Astrocyte (in vitro differentiated cells and primary cell): ENCODE measurements at regions not wholly inside any gene's neighbourhood (a gene's known extent, or its start where the extent isn't known, plus 50 kb on each side); places are given as distances from the start of the nearest gene placed in this dataset.

Experiments used
- DNase-seq: peaks from one replicate; pipeline ENCODE4 v3.0.0-alpha.2; 2010; ENCODE audit warnings: low read depth
- FAIRE-seq: peaks from 2 replicates; lab custom pipeline; 2011; peaks lifted over from hg19 to GRCh38; lab: Jason Lieb, UNC
- H2AFZ ChIP-seq: 2 replicates; pipeline ENCODE4 v1.6.0; 2012; ENCODE audit warnings: low read depth, low read length, inconsistent platforms
- H3K27ac ChIP-seq: 2 replicates; pipeline ENCODE4 v1.5.1; 2011; ENCODE audit warnings: low read depth, low read length, inconsistent platforms
- H3K27me3 ChIP-seq: 2 replicates; pipeline ENCODE4 v1.6.0; 2011; ENCODE audit warnings: low read length, inconsistent platforms; ENCODE audit not compliant: insufficient read depth
- H3K36me3 ChIP-seq: 2 replicates; pipeline ENCODE4 v1.5.1; 2011; ENCODE audit warnings: low read length, inconsistent platforms; ENCODE audit not compliant: insufficient read depth
- H3K4me1 ChIP-seq: 2 replicates; pipeline ENCODE4 v1.5.1; 2011; ENCODE audit warnings: low read length, inconsistent platforms; ENCODE audit not compliant: insufficient read depth
- H3K4me2 ChIP-seq: 2 replicates; pipeline ENCODE4 v1.6.0; 2012; ENCODE audit warnings: low read length, inconsistent platforms
- H3K4me3 ChIP-seq: 2 replicates; pipeline ENCODE4 v1.5.1; 2011; ENCODE audit warnings: low read depth, mild to moderate bottlenecking, low read length, inconsistent platforms; ENCODE audit not compliant: insufficient read depth
- H3K79me2 ChIP-seq: 2 replicates; pipeline ENCODE4 v1.6.0; 2012; ENCODE audit warnings: mild to moderate bottlenecking, low read length, inconsistent platforms; ENCODE audit not compliant: insufficient read depth
- H3K9ac ChIP-seq: 2 replicates; pipeline ENCODE4 v1.6.0; 2012; ENCODE audit warnings: mild to moderate bottlenecking, low read length, inconsistent platforms
- H3K9me3 ChIP-seq: 2 replicates; pipeline ENCODE4 v1.5.1; 2012; ENCODE audit warnings: low read depth, mild to moderate bottlenecking, low read length, inconsistent platforms; ENCODE audit not compliant: insufficient read depth
- H4K20me1 ChIP-seq: 2 replicates; pipeline ENCODE4 v1.6.0; 2012; ENCODE audit warnings: low read length, inconsistent platforms; ENCODE audit not compliant: insufficient read depth
- H3K27ac Mint-ChIP-seq: one replicate; pipeline ENCODE4 v1.8.0; 2021; ENCODE audit warnings: mild to moderate bottlenecking, mixed read lengths; ENCODE audit not compliant: unreplicated experiment
- H3K27me3 Mint-ChIP-seq: one replicate; pipeline ENCODE4 v1.8.0; 2021; ENCODE audit warnings: low read depth, mixed read lengths; ENCODE audit not compliant: unreplicated experiment
- H3K36me3 Mint-ChIP-seq: one replicate; pipeline ENCODE4 v1.8.0; 2021; ENCODE audit warnings: low read depth, mixed read lengths; ENCODE audit not compliant: unreplicated experiment
- H3K4me1 Mint-ChIP-seq: one replicate; pipeline ENCODE4 v1.8.0; 2021; ENCODE audit warnings: low read depth, mixed read lengths; ENCODE audit not compliant: unreplicated experiment
- H3K4me3 Mint-ChIP-seq: one replicate; pipeline ENCODE4 v1.8.0; 2021; ENCODE audit warnings: mild to moderate bottlenecking, moderate library complexity, mixed read lengths; ENCODE audit not compliant: unreplicated experiment
- H3K9me3 Mint-ChIP-seq: one replicate; pipeline ENCODE4 v1.8.0; 2021; ENCODE audit warnings: mild to moderate bottlenecking, mixed read lengths; ENCODE audit not compliant: unreplicated experiment
- EZH2 ChIP-seq: IDR thresholded peaks from 2 replicates; pipeline ENCODE4 v1.6.1; 2012; ENCODE audit warnings: mild to moderate bottlenecking, low read length, inconsistent platforms; ENCODE audit not compliant: insufficient read depth
- TF ChIP-seq, protein P1 (sequence below): IDR thresholded peaks from 2 replicates; pipeline ENCODE4 v1.5.1; 2011; ENCODE audit warnings: low read depth, mild to moderate bottlenecking, inconsistent platforms, low read length, moderate library complexity; ENCODE audit not compliant: insufficient read depth

DNA sequence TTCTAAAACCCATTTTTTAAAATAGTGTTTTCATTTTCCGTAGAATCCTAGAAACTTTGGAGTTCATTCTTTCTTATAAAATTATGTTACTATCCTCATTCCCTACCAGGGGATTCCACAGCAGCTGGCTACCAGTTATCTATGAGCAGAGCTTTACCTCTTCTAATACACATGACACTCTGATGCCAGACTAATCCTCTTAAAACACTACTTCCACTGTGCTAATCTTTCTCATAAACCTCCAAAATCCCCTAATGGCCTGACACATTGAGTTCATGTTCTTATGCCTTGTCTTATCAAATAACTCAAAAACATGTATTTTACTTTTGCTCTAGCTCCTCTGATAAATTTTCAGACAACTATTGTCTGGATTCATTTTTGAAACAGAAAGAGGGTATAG is 633.6 kb upstream of the FTMT start:
- DNase-seq (no peak), FAIRE-seq (no peak)
- no peaks in the 10 kb centered on the region for H3K4me1 ChIP-seq
- no peak overlapping the region for H3K9ac ChIP-seq
- Mint-ChIP-seq H3K27ac (no peak overlapping the region), H3K27me3 (no peaks in the 10 kb centered on the region), H3K4me3 (no peak overlapping the region), H3K4me1 (peaks cover 8% of the 10 kb centered on the region), H3K9me3 (peaks cover 3% of the 10 kb centered on the region), H3K36me3 (no peaks in the 10 kb centered on the region)
- H3K4me2 ChIP-seq: no peak overlapping the region
- H3K4me3 ChIP-seq: no peak overlapping the region
- no peaks in the 10 kb centered on the region for H3K79me2 ChIP-seq
- H3K9me3 ChIP-seq: no peaks in the 10 kb centered on the region
- H2AFZ ChIP-seq: no peak overlapping the region
- no peak overlapping the region for H3K27ac ChIP-seq
- H3K36me3 ChIP-seq: no peaks in the 10 kb centered on the region
- no peaks in the 10 kb centered on the region for H4K20me1 ChIP-seq
- H3K27me3 ChIP-seq: no peaks in the 10 kb centered on the region
- TF ChIP-seq, protein P1, sequence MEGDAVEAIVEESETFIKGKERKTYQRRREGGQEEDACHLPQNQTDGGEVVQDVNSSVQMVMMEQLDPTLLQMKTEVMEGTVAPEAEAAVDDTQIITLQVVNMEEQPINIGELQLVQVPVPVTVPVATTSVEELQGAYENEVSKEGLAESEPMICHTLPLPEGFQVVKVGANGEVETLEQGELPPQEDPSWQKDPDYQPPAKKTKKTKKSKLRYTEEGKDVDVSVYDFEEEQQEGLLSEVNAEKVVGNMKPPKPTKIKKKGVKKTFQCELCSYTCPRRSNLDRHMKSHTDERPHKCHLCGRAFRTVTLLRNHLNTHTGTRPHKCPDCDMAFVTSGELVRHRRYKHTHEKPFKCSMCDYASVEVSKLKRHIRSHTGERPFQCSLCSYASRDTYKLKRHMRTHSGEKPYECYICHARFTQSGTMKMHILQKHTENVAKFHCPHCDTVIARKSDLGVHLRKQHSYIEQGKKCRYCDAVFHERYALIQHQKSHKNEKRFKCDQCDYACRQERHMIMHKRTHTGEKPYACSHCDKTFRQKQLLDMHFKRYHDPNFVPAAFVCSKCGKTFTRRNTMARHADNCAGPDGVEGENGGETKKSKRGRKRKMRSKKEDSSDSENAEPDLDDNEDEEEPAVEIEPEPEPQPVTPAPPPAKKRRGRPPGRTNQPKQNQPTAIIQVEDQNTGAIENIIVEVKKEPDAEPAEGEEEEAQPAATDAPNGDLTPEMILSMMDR: no peak
- TF ChIP-seq EZH2: no peak

DNA sequence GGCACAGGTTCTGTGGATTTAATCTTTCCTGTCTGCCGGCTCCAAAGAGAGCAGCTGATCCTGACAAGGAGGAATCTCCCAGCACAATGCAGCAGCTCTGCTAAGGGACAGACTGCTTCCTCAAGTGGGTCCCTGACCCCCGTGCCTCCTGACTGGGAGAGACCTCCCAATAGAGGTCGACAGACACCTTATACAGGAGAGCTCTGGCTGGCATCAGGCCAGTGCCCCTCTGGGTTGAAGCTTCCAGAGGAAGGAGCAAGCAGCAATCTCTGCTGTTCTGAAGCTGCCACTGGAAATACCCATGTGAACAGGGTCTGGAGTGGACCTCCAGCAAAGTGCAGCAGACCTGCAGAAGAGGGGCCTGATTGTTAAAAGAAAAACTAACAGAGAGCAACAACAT is 630.2 kb upstream of the FTMT start:
- H3K4me3 Mint-ChIP-seq: no peak overlapping the region
- no peaks in the 10 kb centered on the region for H3K27me3 Mint-ChIP-seq
- Histone ChIP-seq H3K4me1 (no peaks in the 10 kb centered on the region), H3K36me3 (no peaks in the 10 kb centered on the region), H3K4me2 (no peak overlapping the region), H2AFZ (no peak overlapping the region), H3K4me3 (no peak overlapping the region), H3K9me3 (no peaks in the 10 kb centered on the region), H3K9ac (no peak overlapping the region), H3K79me2 (no peaks in the 10 kb centered on the region), H3K27me3 (no peaks in the 10 kb centered on the region), H4K20me1 (no peaks in the 10 kb centered on the region), H3K27ac (no peak overlapping the region)
- no peak for TF ChIP-seq EZH2
- TF ChIP-seq, protein P1: no peak
- H3K9me3 Mint-ChIP-seq: peaks cover 3% of the 10 kb centered on the region
- H3K27ac Mint-ChIP-seq: no peak overlapping the region
- DNase-seq (no peak), FAIRE-seq (no peak)
- H3K4me1 Mint-ChIP-seq: peaks cover 2% of the 10 kb centered on the region
- no peaks in the 10 kb centered on the region for H3K36me3 Mint-ChIP-seq

DNA sequence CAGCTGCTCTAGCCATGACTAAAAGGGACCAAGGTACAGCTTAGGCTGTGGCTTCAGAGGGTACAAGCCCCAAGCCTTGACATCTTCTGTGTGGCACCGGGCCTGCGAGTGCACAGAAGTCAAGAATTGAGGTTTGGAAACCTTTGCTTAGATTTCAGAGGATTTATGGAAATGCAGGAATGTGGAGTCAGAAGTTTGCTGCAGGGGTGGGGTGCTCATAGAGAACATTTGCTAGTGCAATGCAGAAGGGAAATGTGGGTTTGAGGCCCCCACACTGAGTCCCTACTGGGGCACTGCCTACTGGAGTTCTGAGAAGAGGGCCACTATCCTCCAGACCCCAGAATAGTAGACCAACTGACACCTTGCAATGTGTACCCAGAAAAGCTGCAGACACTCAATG is 624.9 kb upstream of the FTMT start:
- Mint-ChIP-seq H3K4me1 (no peaks in the 10 kb centered on the region), H3K27me3 (no peaks in the 10 kb centered on the region)
- H3K4me3 ChIP-seq: no peak overlapping the region

More for the DNA sequence above, 624.9 kb upstream of the FTMT start:
- Mint-ChIP-seq H3K4me3 (no peak overlapping the region), H3K36me3 (no peaks in the 10 kb centered on the region), H3K27ac (no peak overlapping the region), H3K9me3 (peaks cover 5% of the 10 kb centered on the region)
- TF ChIP-seq EZH2: no peak
- TF ChIP-seq, protein P1: no peak
- Histone ChIP-seq H3K9ac (no peak overlapping the region), H3K36me3 (no peaks in the 10 kb centered on the region), H4K20me1 (no peaks in the 10 kb centered on the region), H3K27ac (no peak overlapping the region), H2AFZ (no peak overlapping the region), H3K4me2 (no peak overlapping the region), H3K79me2 (no peaks in the 10 kb centered on the region), H3K9me3 (no peaks in the 10 kb centered on the region), H3K27me3 (no peaks in the 10 kb centered on the region), H3K4me1 (no peaks in the 10 kb centered on the region)
- no peak for DNase-seq
- no peak for FAIRE-seq
